HepG2 (cell line): ENCODE measurements at regions not wholly inside any gene's neighbourhood (a gene's known extent, or its start where the extent isn't known, plus 50 kb on each side); places are given as distances from the start of the nearest gene placed in this dataset.

ENCODE experiments used
- BHLHE40 ChIP-seq: IDR thresholded peaks from 2 replicates; pipeline ENCODE4 v1.6.1; 2011; ENCODE audit warnings: low read length, improper control_type of control experiment
- CHD4 ChIP-seq: fragments of 200-600 bp; sonication (generic); IDR thresholded peaks from 2 replicates; pipeline ENCODE4 v1.7.0; 2017; ENCODE audit warnings: mild to moderate bottlenecking, low read length, borderline replicate concordance
- ELF4 ChIP-seq: sonication (generic); formaldehyde crosslinking; IDR thresholded peaks from 2 replicates; pipeline ENCODE4 v1.5.0; 2020; ENCODE audit warnings: missing genetic modification reagents, mild to moderate bottlenecking, moderate library complexity, borderline replicate concordance
- GABPA ChIP-seq, 2 experiments: IDR thresholded peaks; 2 replicates each; pipeline ENCODE4 v1.6.1; 2011 to 2016; ENCODE audit warnings: low read depth in 2 of 2, low read length in 1 of 2, missing biosample characterization in 1 of 2, missing genetic modification characterization in 1 of 2
- HMGA1 ChIP-seq: sonication (generic); formaldehyde crosslinking; conservative IDR thresholded peaks from 2 replicates; pipeline ENCODE4 v1.4.0; 2020; ENCODE audit warnings: missing genetic modification reagents
- JUND ChIP-seq: sonication (generic); formaldehyde crosslinking; IDR thresholded peaks from 2 replicates; pipeline ENCODE4 v1.8.0; 2022; ENCODE audit warnings: mild to moderate bottlenecking, missing genetic modification reagents
- NR3C1 ChIP-seq: sonication (generic); formaldehyde crosslinking; IDR thresholded peaks from 2 replicates; pipeline ENCODE4 v1.4.0; 2020; ENCODE audit warnings: missing genetic modification reagents
- POLR2AphosphoS2 ChIP-seq: IDR thresholded peaks from 2 replicates; pipeline ENCODE4 v1.6.1; 2011; ENCODE audit warnings: low read depth, low read length, improper control_type of control experiment
- RFX5 ChIP-seq: IDR thresholded peaks from 2 replicates; pipeline ENCODE4 v1.6.1; 2011; ENCODE audit warnings: low read depth, low read length, improper control_type of control experiment
- SIN3A ChIP-seq: IDR thresholded peaks from 2 replicates; pipeline ENCODE4 v1.6.1; 2011; ENCODE audit warnings: low read depth, mild to moderate bottlenecking, control low read depth, low read length, borderline replicate concordance
- U2AF1 ChIP-seq: fragments of 200-400 bp; formaldehyde crosslinking; optimal IDR thresholded peaks from 2 replicates; pipeline ENCODE3; 2017; ENCODE audit warnings: mild to moderate bottlenecking, low read depth, low read length
- ZBTB8A ChIP-seq: sonication (generic); formaldehyde crosslinking; IDR thresholded peaks from 2 replicates; pipeline ENCODE4 v1.4.0; 2020; ENCODE audit warnings: mild to moderate bottlenecking, low read depth, missing genetic modification reagents, borderline replicate concordance
- ZFY ChIP-seq: sonication (generic); formaldehyde crosslinking; IDR thresholded peaks from 2 replicates; pipeline ENCODE4 v1.4.0; 2020; ENCODE audit warnings: missing genetic modification reagents
- ZSCAN25 ChIP-seq: sonication (generic); formaldehyde crosslinking; IDR thresholded peaks from 2 replicates; pipeline ENCODE4 v1.8.0; 2022; ENCODE audit warnings: mild to moderate bottlenecking, missing genetic modification reagents

GRCh38 chr2:180893752-180894151 is 86.7 kb upstream of the UBE2E3 start:
- TF ChIP-seq JUND (CRISPR knock-in tag) (no peak), POLR2AphosphoS2 (no peak), CHD4 (no peak), ZSCAN25 (CRISPR knock-in tag) (no peak), NR3C1 (no peak), ZFY (CRISPR knock-in tag) (no peak), RFX5 (no peak), SIN3A (no peak), ZBTB8A (no peak), ELF4 (CRISPR knock-in tag) (no peak), HMGA1 (CRISPR knock-in tag) (no peak), BHLHE40 (no peak), GABPA (IDR thresholded peaks at IDR 0.05; ENCODE audit: low read depth, low read length) (no peak), GABPA (CRISPR knock-in tag; IDR thresholded peaks at IDR 0.05; ENCODE audit: low read depth) (no peak), U2AF1 (no peak)
